GF-D8 (cell line): ENCODE measurements at regions not wholly inside any gene's neighbourhood (a gene's known extent, or its start where the extent isn't known, plus 50 kb on each side); places are given as distances from the start of the nearest gene placed in this dataset.
"Not testable (repeated sequence)": the region's sequence is repeated elsewhere in the genome, so short reads cannot be mapped to it uniquely, and the experiment has no call there.

ENCODE experiments used
- DNase-seq: peaks from one replicate; lab custom pipeline; 2025; lab: John Stamatoyannopoulos, UW

DNA sequence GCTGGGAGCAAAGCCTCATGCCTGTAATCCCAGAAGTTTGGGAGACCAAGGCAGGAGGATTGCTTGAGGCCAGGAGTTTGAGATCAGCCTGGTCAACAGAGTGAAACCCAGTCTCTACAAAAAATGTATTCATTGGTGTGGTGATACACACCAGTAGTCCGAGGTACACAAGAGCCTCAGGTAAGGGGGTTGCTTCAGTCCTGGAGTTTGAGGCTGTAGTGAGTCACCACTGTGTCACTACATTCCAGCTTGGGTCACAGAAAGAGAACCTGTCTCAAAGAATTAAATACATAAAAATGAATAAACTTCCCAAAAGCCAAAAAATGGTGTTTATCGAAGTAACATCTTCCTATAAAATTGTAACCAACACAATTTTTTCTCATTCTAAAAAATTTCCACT lies 568.1 kb upstream of the LINC00305 start:
- DNase-seq, result no peak

GRCh38 chr18:64714086-64714485 lies 565.2 kb upstream of the LINC00305 start:
- no peak for DNase-seq

GRCh38 chr18:64713284-64713683 lies 564.4 kb upstream of the LINC00305 start:
- no peak for DNase-seq

GRCh38 chr18:64712035-64712434 lies 563.1 kb upstream of the LINC00305 start:
- DNase-seq, result no peak

GRCh38 chr18:64710105-64710861 lies 561.4 kb upstream of the LINC00305 start:
- no peak for DNase-seq

DNA sequence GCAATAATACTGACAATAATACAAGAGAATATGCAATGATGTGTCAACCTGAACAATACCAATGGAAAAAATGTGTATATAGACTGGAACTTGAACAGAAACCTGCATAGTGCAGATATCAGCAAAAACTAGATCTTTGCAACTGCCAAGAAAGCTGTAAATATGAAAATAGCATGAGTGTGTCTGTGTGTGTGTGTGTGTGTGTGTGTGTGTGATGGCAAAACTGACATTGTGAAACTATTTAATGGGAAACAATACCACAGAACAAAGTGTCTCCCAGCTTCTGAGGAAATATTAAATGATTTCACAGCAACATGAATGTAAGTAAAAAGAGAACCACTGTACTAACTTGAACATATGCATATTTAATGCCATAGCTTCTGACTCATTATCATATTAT lies 558.2 kb upstream of the LINC00305 start:
- no peak for DNase-seq

GRCh38 chr18:64699081-64699480 lies 550.2 kb upstream of the LINC00305 start:
- DNase-seq, result no peak

GRCh38 chr18:64695851-64696553 lies 547.1 kb upstream of the LINC00305 start:
- peak; percentile 93 for DNase-seq

GRCh38 chr18:64693766-64694165 lies 544.9 kb upstream of the LINC00305 start:
- DNase-seq, result no peak

DNA sequence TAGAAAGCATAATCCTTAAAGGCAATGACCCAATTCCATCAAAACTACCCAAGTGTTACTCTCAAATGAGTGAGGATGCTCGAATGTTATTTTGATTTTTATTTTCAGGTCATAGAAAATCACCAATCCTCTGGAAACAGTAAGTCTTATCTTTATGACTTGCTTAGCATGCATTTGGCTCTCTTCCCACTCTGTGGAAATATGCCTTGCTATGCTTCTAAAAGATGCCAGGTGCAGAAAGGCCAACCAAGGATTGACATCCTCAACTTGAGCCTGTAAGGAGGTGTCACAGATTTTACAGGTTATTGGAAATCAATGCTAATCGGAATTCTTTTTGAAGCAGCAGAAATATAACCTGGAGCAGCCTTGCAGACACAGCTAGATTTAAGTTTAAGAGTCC lies 543.9 kb upstream of the LINC00305 start:
- no peak for DNase-seq

GRCh38 chr18:64679121-64679520 lies 530.2 kb upstream of the LINC00305 start:
- no peak for DNase-seq

DNA sequence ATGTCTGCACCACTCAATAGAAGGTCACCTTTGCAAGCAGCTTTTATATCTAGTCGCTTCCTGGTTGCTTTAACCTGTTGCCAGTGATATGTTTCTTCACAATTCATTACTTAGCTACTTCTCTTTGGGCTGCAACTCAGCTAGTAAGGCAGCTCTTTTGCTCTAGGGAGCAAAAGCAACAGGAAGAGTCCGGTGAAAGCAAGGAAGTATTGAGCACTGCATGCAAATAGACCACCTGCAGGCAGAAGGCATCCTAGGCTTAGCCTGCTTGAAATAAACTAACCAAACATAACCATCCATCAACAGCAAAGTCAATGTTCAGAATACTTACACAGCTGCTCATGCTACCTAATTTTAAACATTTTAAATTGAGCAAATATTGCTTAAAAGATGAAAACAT lies 529.2 kb upstream of the LINC00305 start:
- no peak for DNase-seq

DNA sequence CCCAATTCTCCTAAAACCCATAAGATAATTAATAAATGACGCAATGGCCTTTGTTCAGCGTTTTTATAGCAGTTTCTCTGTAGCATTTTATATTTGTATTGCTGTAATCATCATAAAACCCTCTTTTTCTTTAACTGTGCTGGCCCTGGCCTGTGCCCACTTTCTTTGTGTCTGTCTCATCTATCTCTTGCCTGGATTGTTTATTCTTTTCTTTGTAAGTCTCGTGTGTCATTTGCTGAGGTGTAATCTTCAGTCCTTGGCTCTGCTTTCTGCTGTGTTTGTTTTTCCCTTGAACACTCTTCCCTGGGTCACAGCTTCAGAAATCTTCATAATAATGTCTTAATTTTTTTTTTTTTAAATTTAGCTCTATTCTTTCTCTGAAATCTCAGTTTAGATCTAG lies 525.8 kb upstream of the LINC00305 start:
- no peak for DNase-seq

DNA sequence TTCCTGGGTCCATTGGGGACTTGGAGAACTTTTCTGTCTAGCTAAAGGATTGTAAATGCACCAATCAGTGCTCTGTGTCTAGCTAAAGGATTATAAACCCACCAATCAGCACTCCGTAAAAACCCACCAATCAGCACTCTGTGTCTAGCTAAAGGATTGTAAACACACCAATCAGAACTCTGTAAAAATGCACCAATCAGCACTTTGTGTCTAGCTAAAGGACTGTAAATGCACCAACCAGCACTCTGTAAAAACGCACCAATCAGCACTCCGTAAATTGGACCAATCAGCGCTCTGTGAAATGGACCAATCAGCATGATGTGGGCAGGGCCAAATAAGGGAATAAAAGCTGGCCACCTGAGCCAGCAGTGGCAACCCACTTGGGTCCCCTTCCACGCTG lies 522.4 kb upstream of the LINC00305 start:
- not testable (repeated sequence) for DNase-seq

DNA sequence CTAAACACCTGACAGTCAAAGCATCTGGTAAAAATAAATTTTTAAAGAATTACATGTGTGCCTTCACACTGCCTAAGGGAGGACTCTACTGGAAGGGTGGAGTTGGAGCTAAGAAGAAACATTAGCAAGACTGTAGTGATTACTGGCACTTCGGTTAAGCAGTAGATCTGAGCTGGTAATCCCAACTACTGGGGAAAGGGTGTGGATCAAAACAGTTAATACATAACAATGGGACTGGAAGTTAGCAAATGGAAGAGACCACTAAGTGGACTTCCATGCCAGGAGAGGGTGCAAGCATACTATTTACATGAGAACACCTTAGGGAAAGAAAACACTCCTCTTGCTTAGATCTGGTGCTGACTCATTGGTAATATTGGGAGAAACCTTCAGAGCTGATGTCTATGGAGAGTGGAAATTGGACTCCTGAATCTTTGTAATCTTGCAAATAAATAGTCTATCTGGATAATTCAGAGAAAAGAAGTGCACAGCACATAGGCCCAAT lies 519.6 kb upstream of the LINC00305 start:
- no peak for DNase-seq

DNA sequence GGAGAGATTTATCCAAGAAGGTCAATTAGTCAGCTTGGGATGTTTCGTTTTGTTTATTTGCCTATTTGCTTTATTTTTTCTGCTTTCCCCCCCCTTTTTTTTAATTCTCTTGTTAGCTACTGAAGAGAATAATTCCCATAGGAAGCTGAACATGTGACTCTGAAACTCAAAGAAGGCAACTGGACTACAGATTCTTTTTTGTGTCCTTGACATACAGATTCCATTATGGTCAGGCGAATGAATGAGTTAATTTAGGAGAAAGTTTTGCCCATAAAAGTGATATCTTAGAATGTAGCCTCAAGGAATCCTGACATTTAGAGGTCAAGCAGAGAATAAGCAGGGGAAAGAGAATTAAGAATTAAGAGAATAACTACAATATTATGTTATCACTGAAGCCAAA lies 514.2 kb upstream of the LINC00305 start:
- no peak for DNase-seq

- DNase-seq, result no peak
Measured at GRCh38 chr18:64659196-64659595, 510.3 kb upstream of the LINC00305 start.

GRCh38 chr18:64653068-64653467 lies 504.2 kb upstream of the LINC00305 start:
- no peak for DNase-seq

DNA sequence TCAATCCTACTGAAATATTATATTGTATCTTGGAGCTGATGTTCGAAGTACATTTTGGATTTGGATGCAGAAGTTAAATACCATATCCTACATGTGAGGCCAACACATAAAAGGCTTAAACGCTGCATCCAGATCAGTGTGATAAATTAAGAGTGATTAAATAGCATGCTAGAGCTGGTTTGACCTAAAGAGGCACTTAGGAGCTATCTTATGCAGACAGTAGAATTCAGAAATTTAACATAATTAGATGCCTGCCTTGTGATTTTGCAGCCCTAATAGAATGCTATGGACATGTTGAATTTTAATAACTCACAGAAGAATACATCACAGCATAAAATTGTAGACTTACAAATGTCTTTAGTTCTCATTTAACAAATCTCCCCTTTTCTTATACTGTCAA lies 501.2 kb upstream of the LINC00305 start:
- no peak for DNase-seq

GRCh38 chr18:64645753-64646152 lies 496.9 kb upstream of the LINC00305 start:
- DNase-seq, result no peak

GRCh38 chr18:64639536-64639935 lies 490.6 kb upstream of the LINC00305 start:
- DNase-seq, result no peak

DNA sequence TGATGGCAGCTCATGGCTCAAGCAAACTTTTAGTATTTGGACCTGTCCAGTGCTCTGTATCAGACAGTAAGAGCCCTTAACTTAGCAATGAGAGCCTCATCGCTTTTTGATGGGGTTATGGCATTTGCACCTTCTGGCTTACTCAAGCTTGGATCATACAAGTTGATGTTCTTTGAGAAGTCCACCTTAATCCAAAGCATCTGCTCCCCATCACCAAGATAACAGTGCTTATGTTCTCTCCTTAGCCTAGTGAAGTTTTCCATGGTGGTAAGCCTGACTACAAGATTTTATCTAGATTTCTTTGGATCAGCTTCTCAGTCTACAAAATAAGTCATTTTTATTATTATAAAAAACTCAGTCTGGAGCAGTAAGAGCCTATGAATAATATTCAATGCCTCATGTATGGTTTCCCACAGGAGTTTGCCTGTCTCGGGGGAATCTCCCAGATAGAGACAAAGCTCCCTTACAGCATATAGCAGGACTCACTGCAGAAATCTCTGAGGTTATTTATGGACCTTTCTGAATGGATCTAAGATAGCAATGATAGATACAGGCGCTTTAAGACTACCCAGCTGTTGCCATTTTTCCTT lies 472.2 kb upstream of the LINC00305 start:
- DNase-seq, result no peak

DNA sequence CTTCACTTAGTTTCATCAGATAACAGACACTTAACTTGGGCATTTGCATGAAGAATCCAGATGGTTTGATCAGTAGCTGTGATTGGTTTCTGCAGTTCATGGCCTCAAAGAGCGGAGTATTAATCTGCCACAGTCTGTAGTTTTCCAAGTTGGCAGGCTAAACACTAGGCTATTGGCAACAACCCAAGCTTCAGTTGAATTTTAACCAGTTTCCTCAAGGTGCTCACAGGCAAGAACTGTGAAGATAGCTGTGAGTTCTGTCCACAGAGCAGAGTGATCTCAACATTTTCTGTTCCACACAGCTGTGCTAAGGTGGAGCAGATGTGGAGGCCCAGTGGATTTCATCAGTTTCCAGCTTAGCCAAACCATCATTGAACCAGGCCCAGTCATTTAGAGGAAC lies 469.5 kb upstream of the LINC00305 start:
- DNase-seq, result no peak
